ENCODE measurements at regions not wholly inside any gene's neighbourhood (a gene's known extent, or its start where the extent isn't known, plus 50 kb on each side); places are given as distances from the start of the nearest gene placed in this dataset.

- TF ChIP-seq POLR2AphosphoS5 (IDR thresholded peaks at IDR 0.05; ENCODE audit: low read depth, low read length): no peak
- no peak for TF ChIP-seq POLR2A (IDR thresholded peaks at IDR 0.05; ENCODE audit: control extremely low read depth in 1 of 2, low read depth in 2 of 2, low read length in 2 of 2)
- TF ChIP-seq CTCF (IDR thresholded peaks at IDR 0.05; ENCODE audit: control extremely low read depth in 1 of 3, insufficient read depth in 1 of 3, low read depth in 1 of 3, low read length in 3 of 3): no peak
- no peak for TF ChIP-seq EZH2 (IDR thresholded peaks at IDR 0.05; ENCODE audit: low read depth, low read length, severe bottlenecking)
- TF ChIP-seq RXRA (IDR thresholded peaks at IDR 0.05; ENCODE audit: insufficient read depth, low read depth, low read length): no peak
- TF ChIP-seq MAX (IDR thresholded peaks at IDR 0.05): no peak
- no peak for TF ChIP-seq KDM1A (IDR thresholded peaks at IDR 0.05; ENCODE audit: borderline replicate concordance, low read length)
Observed at GRCh38 chr5:62705022-62705421, 126.4 kb downstream of the LRRC70 start.

All from H1 (cell line).